ENCODE measurements at regions not wholly inside any gene's neighbourhood (a gene's known extent, or its start where the extent isn't known, plus 50 kb on each side); places are given as distances from the start of the nearest gene placed in this dataset.
A peak's percentile ranks its signal among the peaks of the same experiment; 100 is the strongest.

DNA sequence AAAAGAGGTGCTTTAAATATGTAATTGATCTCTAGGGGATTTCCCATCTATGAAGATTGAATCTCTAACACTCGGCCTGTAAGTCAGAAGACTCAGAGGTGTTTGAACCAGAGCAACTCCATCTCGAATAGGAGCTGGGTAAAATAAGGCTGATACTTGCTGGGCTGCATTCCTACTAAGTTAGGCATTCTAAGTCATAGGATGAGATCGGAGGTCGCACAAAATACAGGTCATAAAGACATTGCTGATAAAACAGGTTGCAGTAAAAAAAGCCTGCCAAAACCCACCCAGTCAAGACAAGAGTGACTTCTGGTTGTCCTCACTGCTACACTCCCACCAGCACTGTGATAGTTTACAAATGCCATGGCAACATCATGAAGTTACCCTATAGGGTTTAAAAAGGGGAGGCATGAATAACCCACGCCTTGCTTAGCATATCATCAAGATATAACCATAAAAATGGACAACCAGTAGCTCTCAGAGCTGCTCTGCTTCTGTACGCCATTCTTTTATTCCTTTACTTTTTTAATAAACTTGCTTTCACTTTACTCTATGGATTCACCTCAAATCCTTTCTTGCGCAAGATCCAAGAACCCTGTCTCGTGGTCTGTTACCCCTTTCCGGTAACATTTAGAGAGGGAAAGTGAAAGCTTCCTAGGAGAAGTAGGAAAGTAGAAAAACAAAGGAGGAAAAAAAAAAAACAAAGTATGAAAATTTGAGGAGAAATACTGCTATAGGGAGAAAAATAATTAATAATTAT, 129.7 kb upstream of the PHACTR1 start:
- DNase-seq (ENCODE audit: low spot score), result no peak

- no peak for DNase-seq (ENCODE audit: low spot score)
Measured at GRCh38 chr6:12590901-12591300, 125.7 kb upstream of the PHACTR1 start.

GRCh38 chr6:12592634-12593033, 123.9 kb upstream of the PHACTR1 start:
- no peak for DNase-seq (ENCODE audit: low spot score)

- no peak for DNase-seq (ENCODE audit: low spot score)
Measured at GRCh38 chr6:12593771-12594529, 122.6 kb upstream of the PHACTR1 start.

- DNase-seq (ENCODE audit: low spot score), result no peak
Measured at GRCh38 chr6:12594530-12594893, 122.1 kb upstream of the PHACTR1 start.

GRCh38 chr6:12595161-12595811, 121.3 kb upstream of the PHACTR1 start:
- DNase-seq (ENCODE audit: low spot score), result no peak

DNA sequence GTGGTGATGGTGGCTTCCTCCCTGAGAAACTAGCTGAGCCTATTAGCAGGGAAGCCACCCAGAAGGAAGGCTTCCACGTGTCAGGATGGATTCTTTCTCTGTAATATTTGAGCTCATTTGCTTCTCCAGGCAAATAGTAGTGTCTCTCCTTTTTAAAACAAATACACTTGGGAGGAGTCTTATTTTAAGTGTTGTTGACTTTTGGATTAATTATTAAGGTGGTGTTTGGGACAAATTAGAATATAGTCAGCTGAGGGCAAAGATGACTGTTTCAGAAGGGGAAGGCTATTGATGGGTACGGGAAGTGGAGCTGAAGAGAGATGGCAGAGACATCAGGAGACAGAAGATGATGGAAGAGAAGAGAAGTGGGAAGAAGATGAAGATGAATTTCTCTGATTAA, 119.8 kb upstream of the PHACTR1 start:
- DNase-seq (ENCODE audit: low spot score), result no peak

DNA sequence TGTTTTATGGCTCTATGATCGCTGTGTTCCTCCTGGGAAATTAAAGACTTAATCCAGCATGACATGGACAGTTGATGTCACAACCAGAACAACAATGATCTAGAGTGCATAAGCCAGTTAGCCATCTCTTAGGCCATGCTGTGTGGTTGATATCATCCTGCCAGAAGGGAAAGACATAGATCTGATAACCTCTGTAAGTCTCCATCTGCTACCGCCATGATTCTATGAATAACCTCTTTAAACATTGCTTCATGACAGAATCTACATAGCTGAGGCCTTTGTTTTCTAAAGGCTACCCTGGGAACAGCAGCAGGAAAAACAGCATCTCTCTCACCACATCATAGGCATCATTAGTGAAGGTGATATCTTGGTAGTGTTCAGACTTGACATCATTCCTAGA, 117.6 kb upstream of the PHACTR1 start:
- no peak for DNase-seq (ENCODE audit: low spot score)

- DNase-seq (ENCODE audit: low spot score), result no peak
Measured at GRCh38 chr6:12601881-12602280, 114.7 kb upstream of the PHACTR1 start.

GRCh38 chr6:12602342-12602741, 114.2 kb upstream of the PHACTR1 start:
- DNase-seq (ENCODE audit: low spot score), result no peak

- DNase-seq (ENCODE audit: low spot score), result no peak
Measured at GRCh38 chr6:12602951-12603672, 113.5 kb upstream of the PHACTR1 start.

DNA sequence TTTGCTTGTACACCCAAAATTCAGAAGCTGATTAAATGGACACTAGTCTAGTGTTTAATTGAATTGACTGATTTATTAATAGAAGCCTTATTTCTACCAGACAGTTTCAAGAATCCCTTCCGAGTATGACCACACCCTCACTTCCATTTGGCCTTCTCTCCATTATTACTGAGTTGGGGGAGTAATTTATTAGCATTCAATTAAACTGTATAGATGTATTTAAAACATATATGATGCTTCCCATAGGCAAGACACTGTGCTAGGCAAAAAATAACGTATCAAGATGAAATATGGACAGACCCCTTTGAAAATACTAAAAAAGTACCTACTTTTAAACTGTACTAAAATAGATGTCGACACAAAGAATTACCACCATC, 112.9 kb upstream of the PHACTR1 start:
- no peak for DNase-seq (ENCODE audit: low spot score)

DNA sequence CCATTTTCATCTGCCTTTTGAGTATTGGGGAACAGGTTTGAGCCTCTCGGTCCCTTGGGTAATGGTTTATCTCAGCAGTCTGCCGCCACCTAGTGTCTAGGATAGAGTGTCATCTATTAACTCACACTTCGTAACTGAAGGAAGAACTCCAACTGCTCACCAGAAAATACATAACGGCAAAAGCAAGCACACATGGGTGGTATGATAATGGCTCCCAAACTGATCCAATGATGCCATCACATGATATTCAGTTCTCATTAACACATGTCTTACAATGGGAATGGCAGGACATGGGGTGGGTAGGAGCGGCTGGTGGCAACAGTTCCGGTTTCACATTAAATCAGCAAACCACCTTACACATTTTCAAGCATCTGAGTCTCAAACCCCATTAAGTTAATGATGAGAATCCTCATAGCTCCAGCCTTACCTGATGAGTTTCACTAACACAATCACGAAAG, 110.7 kb upstream of the PHACTR1 start:
- DNase-seq (ENCODE audit: low spot score), result peak; percentile 11

GRCh38 chr6:12606616-12607015, 110.0 kb upstream of the PHACTR1 start:
- no peak for DNase-seq (ENCODE audit: low spot score)

DNA sequence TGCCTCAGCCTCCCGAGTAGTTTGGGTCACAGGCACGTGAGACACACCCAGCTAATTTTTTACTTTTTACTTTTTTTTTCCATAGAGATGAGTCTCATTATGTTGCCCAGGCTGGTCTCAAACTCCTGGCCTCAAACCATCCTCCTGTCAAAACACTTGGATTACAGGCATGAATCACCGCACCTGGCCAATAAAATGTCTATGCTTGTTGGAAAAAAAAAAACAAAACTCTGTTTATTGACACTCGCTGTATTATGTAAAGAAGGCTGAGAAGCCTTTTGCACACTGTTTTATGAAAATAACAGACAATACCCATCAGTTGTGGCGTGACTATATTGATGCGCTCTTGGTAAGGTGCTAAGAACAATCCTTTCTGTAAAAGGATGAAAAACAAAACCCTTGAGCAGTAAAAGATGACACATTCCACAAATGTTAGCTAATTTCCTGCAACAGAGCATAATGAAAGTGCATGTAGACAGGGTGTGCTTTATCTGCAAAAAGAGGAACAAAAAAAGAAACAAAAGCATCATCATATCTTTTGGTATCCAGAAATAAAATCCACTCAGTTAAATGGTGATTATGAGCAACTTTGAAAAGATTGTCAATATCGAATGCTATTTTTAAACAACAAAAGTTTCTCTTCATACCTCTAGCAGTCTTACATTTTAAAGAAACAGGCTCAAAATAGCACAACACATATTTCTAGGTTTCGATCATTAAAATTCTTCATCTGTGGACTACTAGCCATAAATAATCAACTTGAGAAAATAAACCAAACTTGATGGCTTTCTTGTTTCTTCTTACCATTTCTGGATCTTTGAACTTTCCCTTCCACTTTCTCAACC, 108.3 kb upstream of the PHACTR1 start:
- DNase-seq (ENCODE audit: low spot score), result no peak

GRCh38 chr6:12608874-12609273, 107.7 kb upstream of the PHACTR1 start:
- DNase-seq (ENCODE audit: low spot score), result no peak

DNA sequence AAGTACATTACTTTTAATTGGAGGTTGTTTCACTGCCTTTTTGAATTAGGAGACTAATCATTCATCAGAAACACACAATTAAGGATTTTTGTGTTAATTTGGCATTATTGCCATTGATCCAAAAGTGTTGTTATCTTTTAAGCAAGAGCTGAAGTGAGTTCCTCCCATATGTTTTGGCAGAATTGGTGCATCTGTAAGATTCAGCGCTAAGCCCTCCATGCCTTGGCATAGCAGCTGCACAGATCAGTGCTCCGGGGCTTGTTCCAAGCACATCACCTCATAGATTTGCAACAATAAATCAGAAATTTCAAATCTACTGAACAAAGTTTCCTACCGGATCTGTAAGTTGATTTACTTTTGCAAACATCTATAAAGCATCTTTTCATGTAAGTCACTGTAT, 106.8 kb upstream of the PHACTR1 start:
- no peak for DNase-seq (ENCODE audit: low spot score)

- DNase-seq (ENCODE audit: low spot score), result no peak
Measured at GRCh38 chr6:12610862-12611261, 105.7 kb upstream of the PHACTR1 start.

DNA sequence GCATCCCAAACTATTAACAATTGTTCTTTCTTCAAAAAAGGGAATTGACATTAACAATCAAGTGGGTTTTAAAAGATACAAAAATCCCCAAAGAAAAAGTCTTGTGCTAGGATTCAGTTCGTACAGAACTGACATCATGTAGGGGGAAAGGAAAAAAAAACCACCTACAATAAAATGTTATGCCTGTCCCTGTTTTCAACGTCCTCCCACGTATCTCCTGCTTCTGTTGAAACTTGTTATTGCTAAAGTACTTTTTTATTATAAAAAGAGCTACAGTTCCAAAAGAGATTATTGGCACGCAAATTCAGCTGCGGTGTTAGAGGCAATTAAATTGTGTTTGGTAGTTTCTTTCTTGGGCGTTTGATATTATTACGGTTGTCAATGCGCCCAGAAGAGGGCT, 102.8 kb upstream of the PHACTR1 start:
- no peak for DNase-seq (ENCODE audit: low spot score)

GRCh38 chr6:12614456-12614855, 102.1 kb upstream of the PHACTR1 start:
- DNase-seq (ENCODE audit: low spot score), result no peak

- DNase-seq (ENCODE audit: low spot score), result no peak
Measured at GRCh38 chr6:12618296-12618695, 98.3 kb upstream of the PHACTR1 start.

DNA sequence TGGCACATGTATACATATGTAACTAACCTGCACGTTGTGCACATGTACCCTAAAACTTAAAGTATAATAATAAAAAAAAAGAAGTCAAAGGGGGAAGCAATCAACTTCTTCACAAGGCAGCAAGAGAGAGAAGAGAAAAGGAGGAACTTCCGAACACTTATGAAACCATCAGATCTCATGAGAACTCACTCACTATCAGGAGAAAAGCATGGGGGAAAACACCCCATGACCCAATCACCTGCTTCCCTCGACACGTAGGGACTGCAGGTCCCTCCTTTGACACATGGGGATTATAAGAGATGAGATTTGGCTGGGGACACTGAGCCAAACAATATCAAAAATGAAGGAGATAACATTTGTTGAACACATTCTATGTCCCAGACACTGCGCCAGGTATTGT, 94.8 kb upstream of the PHACTR1 start:
- DNase-seq (ENCODE audit: low spot score), result no peak
